DOHH2 (cell line): ENCODE measurements at regions not wholly inside any gene's neighbourhood (a gene's known extent, or its start where the extent isn't known, plus 50 kb on each side); places are given as distances from the start of the nearest gene placed in this dataset.

Source experiments
- H3F3A ChIP-seq: fragments of 200-600 bp; sonication (generic), shearing (Covaris generic); 2 replicates; pipeline ENCODE4 v1.6.0; 2016; ENCODE audit warnings: antibody characterized with exemption, mild to moderate bottlenecking; ENCODE audit not compliant: control insufficient read depth, insufficient read depth
- H3K27ac ChIP-seq: fragments of 200-600 bp; sonication (generic); 2 replicates; pipeline ENCODE4 v1.5.1; 2014; ENCODE audit warnings: low read depth, mild to moderate bottlenecking, low read length, moderate library complexity
- H3K27me3 ChIP-seq: fragments of 200-600 bp; sonication (generic); 2 replicates; pipeline ENCODE4 v1.6.1; 2014; ENCODE audit warnings: mild to moderate bottlenecking, low read length, mixed read lengths; ENCODE audit not compliant: control insufficient read depth
- H3K36me3 ChIP-seq: fragments of 200-600 bp; sonication (generic); 2 replicates; pipeline ENCODE4 v1.6.1; 2014; ENCODE audit warnings: mild to moderate bottlenecking, low read length, moderate library complexity, mixed read lengths; ENCODE audit not compliant: control insufficient read depth
- H3K4me1 ChIP-seq: fragments of 200-600 bp; sonication (generic); 2 replicates; pipeline ENCODE4 v1.6.1; 2014; ENCODE audit warnings: mild to moderate bottlenecking, low read length, mixed read lengths; ENCODE audit not compliant: control insufficient read depth
- H3K4me2 ChIP-seq: fragments of 200-600 bp; sonication (generic); 2 replicates; pipeline ENCODE4 v1.6.0; 2014; ENCODE audit warnings: mild to moderate bottlenecking, low read length, moderate library complexity
- H3K4me3 ChIP-seq: fragments of 200-600 bp; sonication (generic); 2 replicates; pipeline ENCODE4 v1.5.1; 2014; ENCODE audit warnings: mild to moderate bottlenecking, low read length, mixed read lengths
- H3K79me2 ChIP-seq: fragments of 200-600 bp; sonication (generic); 2 replicates; pipeline ENCODE4 v1.6.1; 2014; ENCODE audit warnings: mild to moderate bottlenecking, low read length, mixed read lengths; ENCODE audit not compliant: control insufficient read depth
- H3K9me2 ChIP-seq: fragments of 200-600 bp; sonication (generic); replicated peaks from 2 replicates; pipeline ENCODE4 v1.6.1; 2014; ENCODE audit warnings: mild to moderate bottlenecking, low read length, mixed read lengths; ENCODE audit not compliant: control insufficient read depth
- H3K9me3 ChIP-seq: fragments of 200-600 bp; sonication (generic); 2 replicates; pipeline ENCODE4 v1.6.1; 2014; ENCODE audit warnings: antibody characterized with exemption, low read length, mixed read lengths; ENCODE audit not compliant: control insufficient read depth, insufficient read depth
- H4K20me1 ChIP-seq: fragments of 200-600 bp; sonication (generic); 2 replicates; pipeline ENCODE4 v1.6.0; 2014; ENCODE audit warnings: low read depth, mild to moderate bottlenecking, antibody characterized with exemption, low read length, moderate library complexity; ENCODE audit not compliant: control insufficient read depth, insufficient read depth
- EZH2phosphoT487 ChIP-seq: fragments of 200-600 bp; sonication (generic); IDR thresholded peaks from 2 replicates; pipeline ENCODE4 v1.6.1; 2017; ENCODE audit warnings: borderline replicate concordance, mild to moderate bottlenecking, antibody characterized with exemption, low read length, moderate library complexity, mixed read lengths
- TF ChIP-seq, protein P1 (sequence below): fragments of 200-600 bp; sonication (generic); IDR thresholded peaks from one replicate; pipeline ENCODE4 v1.5.1; 2014; ENCODE audit warnings: antibody characterized with exemption, mild to moderate bottlenecking, low read depth, low read length; ENCODE audit not compliant: poor library complexity, severe bottlenecking

DNA sequence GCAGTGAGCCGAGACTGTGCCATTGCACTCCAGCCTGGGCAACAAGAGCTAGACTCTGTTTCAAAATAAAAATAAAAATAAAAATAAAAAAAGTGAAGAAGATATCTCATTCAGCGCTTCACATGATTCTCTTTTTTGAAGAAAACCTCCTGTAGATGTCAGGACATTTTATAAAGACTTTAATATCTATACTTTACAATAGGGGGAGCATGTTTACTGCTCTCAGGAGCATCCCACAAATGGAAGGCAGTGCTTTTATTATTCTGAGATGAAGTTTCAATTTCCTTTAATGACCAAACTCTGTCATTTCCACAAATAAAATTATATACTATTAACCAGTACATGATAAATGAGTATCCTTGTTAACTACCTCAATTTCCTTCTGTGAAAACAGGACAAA, 118.7 kb upstream of the MYOCD start:
- H3K27me3 ChIP-seq: no peaks in the 10 kb centered on the region
- no peaks in the 10 kb centered on the region for H3K4me1 ChIP-seq
- H3K36me3 ChIP-seq: no peaks in the 10 kb centered on the region
- H3K9me3 ChIP-seq: no peaks in the 10 kb centered on the region
- no peak overlapping the region for H3K27ac ChIP-seq
- H3F3A ChIP-seq: no peaks in the 10 kb centered on the region
- no peak for TF ChIP-seq EZH2phosphoT487
- TF ChIP-seq, protein P1, sequence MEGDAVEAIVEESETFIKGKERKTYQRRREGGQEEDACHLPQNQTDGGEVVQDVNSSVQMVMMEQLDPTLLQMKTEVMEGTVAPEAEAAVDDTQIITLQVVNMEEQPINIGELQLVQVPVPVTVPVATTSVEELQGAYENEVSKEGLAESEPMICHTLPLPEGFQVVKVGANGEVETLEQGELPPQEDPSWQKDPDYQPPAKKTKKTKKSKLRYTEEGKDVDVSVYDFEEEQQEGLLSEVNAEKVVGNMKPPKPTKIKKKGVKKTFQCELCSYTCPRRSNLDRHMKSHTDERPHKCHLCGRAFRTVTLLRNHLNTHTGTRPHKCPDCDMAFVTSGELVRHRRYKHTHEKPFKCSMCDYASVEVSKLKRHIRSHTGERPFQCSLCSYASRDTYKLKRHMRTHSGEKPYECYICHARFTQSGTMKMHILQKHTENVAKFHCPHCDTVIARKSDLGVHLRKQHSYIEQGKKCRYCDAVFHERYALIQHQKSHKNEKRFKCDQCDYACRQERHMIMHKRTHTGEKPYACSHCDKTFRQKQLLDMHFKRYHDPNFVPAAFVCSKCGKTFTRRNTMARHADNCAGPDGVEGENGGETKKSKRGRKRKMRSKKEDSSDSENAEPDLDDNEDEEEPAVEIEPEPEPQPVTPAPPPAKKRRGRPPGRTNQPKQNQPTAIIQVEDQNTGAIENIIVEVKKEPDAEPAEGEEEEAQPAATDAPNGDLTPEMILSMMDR: no peak
- no peak overlapping the region for H3K4me2 ChIP-seq
- no peaks in the 10 kb centered on the region for H3K9me2 ChIP-seq
- H3K4me3 ChIP-seq: no peak overlapping the region
- H4K20me1 ChIP-seq: no peaks in the 10 kb centered on the region
- no peaks in the 10 kb centered on the region for H3K79me2 ChIP-seq

DNA sequence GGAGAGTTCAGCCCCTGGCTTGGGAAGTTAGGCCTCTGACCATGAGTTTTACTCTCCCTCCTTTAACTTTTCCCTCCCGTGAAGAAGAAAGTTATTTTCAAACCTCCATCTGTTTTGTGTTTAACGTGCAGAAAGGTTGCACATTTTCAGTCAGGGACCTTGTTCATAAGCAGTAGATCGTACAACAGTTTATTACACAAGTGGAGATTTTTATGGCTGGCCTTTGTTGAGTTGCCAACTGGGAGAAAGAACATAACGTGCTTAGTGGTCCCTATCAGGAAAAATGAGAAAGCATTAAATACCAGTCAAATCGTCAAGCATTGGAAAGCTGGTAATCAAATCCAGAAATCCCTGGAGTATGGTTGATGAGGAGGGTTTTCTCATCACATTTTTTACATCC, 117.9 kb upstream of the MYOCD start:
- H3K4me3 ChIP-seq: no peak overlapping the region
- no peaks in the 10 kb centered on the region for H3K79me2 ChIP-seq
- no peak overlapping the region for H3K4me2 ChIP-seq
- no peaks in the 10 kb centered on the region for H3K9me2 ChIP-seq
- H3K36me3 ChIP-seq: no peaks in the 10 kb centered on the region
- H3K9me3 ChIP-seq: no peaks in the 10 kb centered on the region
- TF ChIP-seq, protein P1: no peak
- no peak for TF ChIP-seq EZH2phosphoT487
- H3F3A ChIP-seq: no peaks in the 10 kb centered on the region
- H3K4me1 ChIP-seq: no peaks in the 10 kb centered on the region
- no peaks in the 10 kb centered on the region for H3K27me3 ChIP-seq
- no peak overlapping the region for H3K27ac ChIP-seq
- H4K20me1 ChIP-seq: no peaks in the 10 kb centered on the region

DNA sequence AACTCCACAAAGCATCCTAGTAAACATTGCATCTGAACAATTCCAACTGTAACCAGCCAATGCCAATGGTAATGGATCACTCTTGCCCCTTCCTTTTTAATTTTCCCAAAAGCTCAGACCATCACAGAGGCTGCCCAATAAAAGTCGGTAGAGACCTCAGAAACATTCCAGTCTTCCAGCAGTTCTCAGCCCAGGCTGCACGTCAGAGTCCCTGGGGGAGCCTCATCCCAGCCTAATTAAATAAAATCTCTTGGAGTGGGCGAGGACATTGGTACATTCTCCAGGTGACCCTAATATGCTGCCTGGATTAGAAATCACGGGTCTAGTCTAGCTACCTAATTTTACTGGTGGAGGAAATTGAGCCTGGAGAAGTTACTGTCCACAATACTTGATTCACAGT, 117.1 kb upstream of the MYOCD start:
- Histone ChIP-seq H3K36me3 (no peaks in the 10 kb centered on the region), H3K4me1 (no peaks in the 10 kb centered on the region), H3F3A (no peaks in the 10 kb centered on the region), H3K27ac (no peak overlapping the region), H3K4me3 (no peak overlapping the region), H3K9me3 (no peaks in the 10 kb centered on the region), H4K20me1 (no peaks in the 10 kb centered on the region), H3K4me2 (no peak overlapping the region), H3K9me2 (no peaks in the 10 kb centered on the region), H3K79me2 (no peaks in the 10 kb centered on the region), H3K27me3 (no peaks in the 10 kb centered on the region)
- TF ChIP-seq EZH2phosphoT487: no peak
- TF ChIP-seq, protein P1: no peak

DNA sequence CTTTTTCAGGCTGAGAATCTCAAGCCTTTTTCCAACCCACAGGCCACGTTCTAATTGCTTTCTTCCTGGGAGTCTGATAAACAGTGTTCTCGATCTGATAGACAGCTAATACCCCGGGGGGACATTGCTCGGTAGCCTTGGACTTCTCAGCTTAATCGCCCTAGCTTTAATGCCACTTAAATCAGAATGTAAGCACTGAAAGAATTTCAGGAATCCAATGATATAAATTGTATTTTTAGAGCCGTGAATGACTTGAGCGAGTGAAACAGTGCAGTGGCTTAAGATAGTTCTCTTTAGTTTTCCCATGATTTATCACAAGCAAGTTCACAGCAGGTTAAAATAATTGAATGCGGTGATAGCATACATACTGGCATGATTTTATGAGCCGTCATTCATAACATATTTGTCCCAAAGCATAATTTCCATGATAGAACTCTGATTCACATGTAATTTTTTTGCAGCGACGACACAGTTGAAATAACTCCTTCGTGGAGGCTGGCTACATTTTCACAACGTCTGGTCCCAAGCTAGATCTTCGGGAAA, 116.1 kb upstream of the MYOCD start:
- Histone ChIP-seq H3K9me2 (no peaks in the 10 kb centered on the region), H4K20me1 (no peaks in the 10 kb centered on the region), H3K79me2 (no peaks in the 10 kb centered on the region), H3K9me3 (no peaks in the 10 kb centered on the region), H3F3A (no peaks in the 10 kb centered on the region), H3K4me2 (no peak overlapping the region), H3K4me3 (no peak overlapping the region), H3K36me3 (no peaks in the 10 kb centered on the region), H3K27me3 (no peaks in the 10 kb centered on the region), H3K27ac (no peak overlapping the region), H3K4me1 (no peaks in the 10 kb centered on the region)
- no peak for TF ChIP-seq EZH2phosphoT487
- TF ChIP-seq, protein P1: no peak
